ENCODE measurements at regions not wholly inside any gene's neighbourhood (a gene's known extent, or its start where the extent isn't known, plus 50 kb on each side); places are given as distances from the start of the nearest gene placed in this dataset.

DNA sequence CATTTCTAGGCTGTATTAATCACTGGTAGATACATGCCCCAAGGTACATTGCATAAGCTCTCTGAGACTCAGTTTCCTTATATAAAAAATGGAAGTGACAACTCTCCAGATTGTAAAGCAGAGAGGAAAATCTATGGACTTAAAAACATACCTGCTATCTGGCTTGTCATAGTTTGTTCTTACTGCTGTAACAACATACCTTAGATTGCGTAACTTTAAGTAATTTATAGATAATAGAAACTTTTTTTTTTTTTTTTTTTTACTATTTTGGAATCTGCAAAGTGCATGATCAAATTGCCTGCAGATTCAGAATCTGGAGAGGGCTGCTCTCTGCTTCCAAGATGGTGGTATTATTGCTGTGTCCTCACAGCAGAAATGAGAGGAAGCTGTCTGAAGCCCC is 827.7 kb upstream of the BRINP3 start:
- BruUV-seq (replicated peaks): no TSS peak
- CTCF ChIA-PET (ENCODE audit: unreplicated experiment): no interaction called here
- no peaks in the 10 kb centered on the region for H3K79me2 ChIP-seq (ENCODE audit: insufficient read depth, low read depth, low read length)
- TF ChIP-seq CTCF (conservative IDR thresholded peaks at IDR 0.05; ENCODE audit: low read length) (no peak), EZH2phosphoT487 (IDR thresholded peaks at IDR 0.05; ENCODE audit: borderline replicate concordance, low read depth, low read length) (no peak)
- H3K36me3 ChIP-seq (ENCODE audit: insufficient read depth, low read length): no peaks in the 10 kb centered on the region
- H3K9me2 ChIP-seq (ENCODE audit: insufficient read depth, low read length): no peaks in the 10 kb centered on the region
- no peaks in the 10 kb centered on the region for H3K9me3 ChIP-seq (ENCODE audit: low read length)
- no peaks in the 10 kb centered on the region for H3K4me1 ChIP-seq (ENCODE audit: insufficient read depth, low read length, poor library complexity, severe bottlenecking)
- POLR2A ChIA-PET: no interaction called here
- H2AFZ ChIP-seq (ENCODE audit: low read length): no peak overlapping the region
- H3K27ac ChIP-seq (ENCODE audit: low read depth, low read length, poor library complexity, severe bottlenecking): no peak overlapping the region
- no peak overlapping the region for H3K4me2 ChIP-seq (ENCODE audit: low read length)
- no peak for DNase-seq (ENCODE audit: low spot score)
- no peaks in the 10 kb centered on the region for H4K20me1 ChIP-seq (ENCODE audit: insufficient read depth, low read length)
- intact Hi-C loops (cut with micrococcal nuclease; ENCODE audit: unreplicated experiment): no loop called here
- no peak overlapping the region for H3K4me3 ChIP-seq (ENCODE audit: low read depth, low read length, poor library complexity, severe bottlenecking)

GRCh38 chr1:191306916-191307315 is 829.3 kb upstream of the BRINP3 start:
- CTCF ChIA-PET (ENCODE audit: unreplicated experiment): no interaction called here
- POLR2A ChIA-PET: interaction anchor here (0.7 to 1.0 kb wide), 2 partner anchors 12 to 22 kb away, joined by 3 read pairs; no protein-coding TSS in a partner anchor
- DNase-seq (ENCODE audit: low spot score): no peak
- H2AFZ ChIP-seq (ENCODE audit: low read length): no peak overlapping the region
- no peaks in the 10 kb centered on the region for H3K79me2 ChIP-seq (ENCODE audit: insufficient read depth, low read depth, low read length)
- no peak overlapping the region for H3K4me2 ChIP-seq (ENCODE audit: low read length)
- H3K36me3 ChIP-seq (ENCODE audit: insufficient read depth, low read length): no peaks in the 10 kb centered on the region
- H3K9me2 ChIP-seq (ENCODE audit: insufficient read depth, low read length): no peaks in the 10 kb centered on the region
- H3K4me1 ChIP-seq (ENCODE audit: insufficient read depth, low read length, poor library complexity, severe bottlenecking): no peaks in the 10 kb centered on the region
- no peaks in the 10 kb centered on the region for H3K9me3 ChIP-seq (ENCODE audit: low read length)
- BruUV-seq (replicated peaks): no TSS peak
- H4K20me1 ChIP-seq (ENCODE audit: insufficient read depth, low read length): no peaks in the 10 kb centered on the region
- intact Hi-C loops (cut with micrococcal nuclease; ENCODE audit: unreplicated experiment): no loop called here
- H3K4me3 ChIP-seq (ENCODE audit: low read depth, low read length, poor library complexity, severe bottlenecking): no peak overlapping the region
- H3K27ac ChIP-seq (ENCODE audit: low read depth, low read length, poor library complexity, severe bottlenecking): no peak overlapping the region
- TF ChIP-seq CTCF (conservative IDR thresholded peaks at IDR 0.05; ENCODE audit: low read length) (no peak), EZH2phosphoT487 (IDR thresholded peaks at IDR 0.05; ENCODE audit: borderline replicate concordance, low read depth, low read length) (no peak)

DNA sequence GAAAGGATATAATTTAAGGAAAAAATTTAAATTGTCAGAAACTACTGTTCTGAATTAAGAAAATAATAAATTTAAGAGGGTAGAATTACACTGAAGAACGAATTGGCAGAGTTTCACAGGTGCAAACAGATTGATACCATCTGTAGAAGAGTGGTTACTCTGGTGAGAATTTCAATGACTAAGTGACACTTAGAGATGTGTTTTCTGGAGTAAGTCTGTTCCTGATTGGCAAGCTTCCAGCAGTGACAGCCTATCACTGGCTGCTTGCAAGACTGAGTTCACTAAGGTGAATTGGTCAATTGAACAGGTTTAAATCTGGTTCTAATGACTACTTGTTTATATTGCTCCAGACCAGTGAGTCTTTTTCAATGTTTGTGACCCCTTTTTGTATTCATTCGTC is 838.2 kb upstream of the RGS18 start:
- ChIA-PET CTCF (ENCODE audit: unreplicated experiment) (no interaction called here), POLR2A (interaction anchor here (0.6 kb wide), 1 partner anchor 417 kb away, joined by 3 read pairs; no protein-coding TSS in a partner anchor)
- Histone ChIP-seq H3K4me1 (ENCODE audit: insufficient read depth, low read length, poor library complexity, severe bottlenecking) (no peaks in the 10 kb centered on the region), H4K20me1 (ENCODE audit: insufficient read depth, low read length) (no peaks in the 10 kb centered on the region), H3K79me2 (ENCODE audit: insufficient read depth, low read depth, low read length) (no peaks in the 10 kb centered on the region), H3K9me3 (ENCODE audit: low read length) (no peaks in the 10 kb centered on the region), H3K27ac (ENCODE audit: low read depth, low read length, poor library complexity, severe bottlenecking) (no peak overlapping the region), H2AFZ (ENCODE audit: low read length) (no peak overlapping the region), H3K36me3 (ENCODE audit: insufficient read depth, low read length) (no peaks in the 10 kb centered on the region), H3K4me3 (ENCODE audit: low read depth, low read length, poor library complexity, severe bottlenecking) (no peak overlapping the region), H3K4me2 (ENCODE audit: low read length) (no peak overlapping the region), H3K9me2 (ENCODE audit: insufficient read depth, low read length) (no peaks in the 10 kb centered on the region)
- DNase-seq (ENCODE audit: low spot score): no peak
- no TSS peak for BruUV-seq (replicated peaks)
- TF ChIP-seq EZH2phosphoT487 (IDR thresholded peaks at IDR 0.05; ENCODE audit: borderline replicate concordance, low read depth, low read length) (no peak), CTCF (conservative IDR thresholded peaks at IDR 0.05; ENCODE audit: low read length) (no peak)
- intact Hi-C loops (cut with micrococcal nuclease; ENCODE audit: unreplicated experiment): no loop called here

Data from OCI-LY7 (cell line).